ENCODE measurements at regions not wholly inside any gene's neighbourhood (a gene's known extent, or its start where the extent isn't known, plus 50 kb on each side); places are given as distances from the start of the nearest gene placed in this dataset.

- WGBS (ENCODE audit: extremely low coverage, insufficient read length, low lambda C conversion rate), result no CpG with 5 or more reads among the region's 4 CpGs
- H3K14ac ChIP-seq (ENCODE audit: insufficient read depth, low read length), result no peak overlapping the region
- no peak overlapping the region for H2AK5ac ChIP-seq (ENCODE audit: insufficient read length, low read length)
- no peak overlapping the region for H4K5ac ChIP-seq (ENCODE audit: insufficient read length, low read depth, low read length)
- H3K9me3 Mint-ChIP-seq, result peaks cover 0 to 6% of the 10 kb centered on the region in 2 experiments; a peak in 3 of 5 replicates
- no peak overlapping the region for H3K4me2 ChIP-seq (ENCODE audit: insufficient read depth, insufficient read length, low read length)
- H3K56ac ChIP-seq (ENCODE audit: insufficient read length, low read depth, low read length), result no peak overlapping the region
- H3K23ac ChIP-seq (ENCODE audit: insufficient read length, low read depth, low read length), result no peak overlapping the region
- H3K79me1 ChIP-seq (ENCODE audit: insufficient read depth, low read depth, low read length, poor library complexity, severe bottlenecking), result no peaks in the 10 kb centered on the region
- no peak overlapping the region for H4K8ac ChIP-seq (replicated peaks; ENCODE audit: insufficient read length, low read depth, low read length)
- H3K4me1 Mint-ChIP-seq, result no peaks in the 10 kb centered on the region
- no peaks in the 10 kb centered on the region for H3K27me3 ChIP-seq (ENCODE audit: insufficient read depth, low read length)
- H3K27ac ChIP-seq (ENCODE audit: insufficient read length, low read depth, low read length), result no peak overlapping the region
- no peaks in the 10 kb centered on the region for H4K20me1 ChIP-seq (ENCODE audit: control insufficient read depth, insufficient read depth, insufficient read length)
- DNase-seq, result no peak
- H3K36me3 Mint-ChIP-seq (ENCODE audit: insufficient read depth in 1 of 3, low read depth in 3 of 3), result no peaks in the 10 kb centered on the region
- H3K4ac ChIP-seq (ENCODE audit: low read depth, low read length), result no peak overlapping the region
- H2BK12ac ChIP-seq (ENCODE audit: insufficient read length, low read depth, low read length), result no peak overlapping the region
- no peaks in the 10 kb centered on the region for H3K23me2 ChIP-seq (ENCODE audit: insufficient read length, low read depth, low read length, poor library complexity, severe bottlenecking)
- H2BK5ac ChIP-seq (ENCODE audit: insufficient read length, low read length), result no peak overlapping the region
- no peak overlapping the region for H2AFZ ChIP-seq (ENCODE audit: low read length)
- no peaks in the 10 kb centered on the region for H3K79me2 ChIP-seq (ENCODE audit: insufficient read depth, low read length)
- H3K27ac Mint-ChIP-seq, result no peak overlapping the region
- no peak overlapping the region for H3K4me3 Mint-ChIP-seq
- no peak for TF ChIP-seq CTCF (conservative IDR thresholded peaks at IDR 0.05)
- no peak overlapping the region for H3T11ph ChIP-seq (ENCODE audit: low read length)
- H2BK15ac ChIP-seq (ENCODE audit: low read depth, low read length), result no peak overlapping the region
- H3K18ac ChIP-seq (ENCODE audit: insufficient read length, low read depth, low read length), result no peak overlapping the region
- H2BK20ac ChIP-seq (ENCODE audit: low read depth, low read length, poor library complexity, severe bottlenecking), result no peak overlapping the region
- H3K9ac ChIP-seq (ENCODE audit: extremely low read depth, insufficient read length, low read length), result no peak overlapping the region
- no peak overlapping the region for H2BK120ac ChIP-seq (ENCODE audit: low read depth, low read length, poor library complexity, severe bottlenecking)
- no peaks in the 10 kb centered on the region for H3K27me3 Mint-ChIP-seq (ENCODE audit: low read depth)
- no peak overlapping the region for H4K91ac ChIP-seq (ENCODE audit: insufficient read length, low read depth, low read length)
- H3K4me1 ChIP-seq (ENCODE audit: insufficient read depth, low read length), result no peaks in the 10 kb centered on the region
- H3K9me3 ChIP-seq (ENCODE audit: control insufficient read depth, low read depth, low read length), result no peaks in the 10 kb centered on the region
Measured at GRCh38 chr2:18276583-18277075, 283.8 kb downstream of the RDH14 start.
